ENCODE measurements at regions not wholly inside any gene's neighbourhood (a gene's known extent, or its start where the extent isn't known, plus 50 kb on each side); places are given as distances from the start of the nearest gene placed in this dataset.

- ATAC-seq (ENCODE audit: low FRiP score) (no peak), DNase-seq (ENCODE audit: low spot score) (no peak)
Observed at GRCh38 chr14:39998114-39998513, 565.9 kb upstream of the FBXO33 start.

GRCh38 chr14:39991041-39991440 lies 558.8 kb upstream of the FBXO33 start:
- DNase-seq (ENCODE audit: low spot score) (no peak), ATAC-seq (ENCODE audit: low FRiP score) (no peak)
- no peak for TF ChIP-seq CTCF (IDR thresholded peaks at IDR 0.05)

More at GRCh38 chr14:39998114-39998513, 565.9 kb upstream of the FBXO33 start:
- no peak for TF ChIP-seq CTCF (IDR thresholded peaks at IDR 0.05)

GRCh38 chr14:39988939-39989338 lies 556.7 kb upstream of the FBXO33 start:
- DNase-seq (ENCODE audit: low spot score) (no peak), ATAC-seq (ENCODE audit: low FRiP score) (no peak)
- TF ChIP-seq CTCF (IDR thresholded peaks at IDR 0.05): no peak

GRCh38 chr14:39984323-39984722 lies 552.1 kb upstream of the FBXO33 start:
- no peak for TF ChIP-seq CTCF (IDR thresholded peaks at IDR 0.05)
- ATAC-seq (ENCODE audit: low FRiP score): no peak
- DNase-seq (ENCODE audit: low spot score): no peak

- TF ChIP-seq CTCF (IDR thresholded peaks at IDR 0.05): no peak
- no peak for DNase-seq (ENCODE audit: low spot score)
- ATAC-seq (ENCODE audit: low FRiP score): no peak
Observed at GRCh38 chr14:39977198-39977597, 545.0 kb upstream of the FBXO33 start.

GRCh38 chr14:39974036-39974435 lies 541.8 kb upstream of the FBXO33 start:
- no peak for TF ChIP-seq CTCF (IDR thresholded peaks at IDR 0.05)
- DNase-seq (ENCODE audit: low spot score): no peak
- ATAC-seq (ENCODE audit: low FRiP score): no peak

- ATAC-seq (ENCODE audit: low FRiP score) (no peak), DNase-seq (ENCODE audit: low spot score) (no peak)
- no peak for TF ChIP-seq CTCF (IDR thresholded peaks at IDR 0.05)
Observed at GRCh38 chr14:39972704-39973103, 540.5 kb upstream of the FBXO33 start.
